DND-41 (cell line): ENCODE measurements at regions not wholly inside any gene's neighbourhood (a gene's known extent, or its start where the extent isn't known, plus 50 kb on each side); places are given as distances from the start of the nearest gene placed in this dataset.

Experiments used
- ATAC-seq: fragments of 200-7000 bp; cut with Tn5 transposase; 3 replicates; pipeline ENCODE4 v1.9.1; 2021; ENCODE audit warnings: low read depth; ENCODE audit not compliant: insufficient read depth
- DNase-seq: peaks from one replicate; pipeline ENCODE4 v3.0.0-alpha.2; 2020
- H2AFZ ChIP-seq: 2 replicates; pipeline ENCODE4 v1.6.0; 2012; ENCODE audit warnings: low read depth, low read length
- H3K27ac ChIP-seq: 2 replicates; pipeline ENCODE4 v1.5.1; 2012; ENCODE audit warnings: low read length, inconsistent platforms
- H3K27me3 ChIP-seq: fragments of 200-600 bp; sonication (generic); 2 replicates; pipeline ENCODE4 v1.6.0; 2012; ENCODE audit warnings: low read length, mild to moderate bottlenecking, inconsistent platforms; ENCODE audit not compliant: insufficient read depth, poor library complexity
- H3K36me3 ChIP-seq: 2 replicates; pipeline ENCODE4 v1.5.1; 2012; ENCODE audit warnings: low read length, inconsistent platforms; ENCODE audit not compliant: insufficient read depth
- H3K4me1 ChIP-seq: 2 replicates; pipeline ENCODE4 v1.5.1; 2012; ENCODE audit warnings: mild to moderate bottlenecking, low read length; ENCODE audit not compliant: insufficient read depth
- H3K4me2 ChIP-seq: 2 replicates; pipeline ENCODE4 v1.6.0; 2012; ENCODE audit warnings: mild to moderate bottlenecking, moderate library complexity, low read length, inconsistent platforms; ENCODE audit not compliant: insufficient read depth
- H3K4me3 ChIP-seq, 2 experiments: fragments of 200-600 bp in 1 of 2; shearing (Covaris generic) in 1 of 2; 2 replicates each; pipeline ENCODE4 v1.5.1; 2012 to 2016; ENCODE audit warnings: inconsistent platforms in 2 of 2, low read length in 2 of 2, mild to moderate bottlenecking in 2 of 2, low read depth in 1 of 2, moderate library complexity in 1 of 2
- H3K79me2 ChIP-seq: 2 replicates; pipeline ENCODE4 v1.6.0; 2012; ENCODE audit warnings: low read length, inconsistent platforms; ENCODE audit not compliant: insufficient read depth
- H3K9ac ChIP-seq: 2 replicates; pipeline ENCODE4 v1.6.0; 2012; ENCODE audit warnings: low read depth, mild to moderate bottlenecking, inconsistent platforms, low read length, moderate library complexity
- H3K9me3 ChIP-seq: 2 replicates; pipeline ENCODE4 v1.5.1; 2012; ENCODE audit warnings: low read length, moderate library complexity, mild to moderate bottlenecking, inconsistent platforms; ENCODE audit not compliant: insufficient read depth, severe bottlenecking
- H4K20me1 ChIP-seq: 2 replicates; pipeline ENCODE4 v1.6.0; 2012; ENCODE audit warnings: low read length; ENCODE audit not compliant: insufficient read depth
- EZH2 ChIP-seq: IDR thresholded peaks from 3 replicates; pipeline ENCODE4 v1.6.1; 2012; ENCODE audit warnings: borderline replicate concordance, low read depth, mild to moderate bottlenecking, moderate library complexity, low read length, inconsistent platforms; ENCODE audit not compliant: severe bottlenecking
- TF ChIP-seq, protein P1 (sequence below): IDR thresholded peaks from 2 replicates; pipeline ENCODE4 v1.5.1; 2012; ENCODE audit warnings: borderline replicate concordance, low read length, moderate library complexity, mild to moderate bottlenecking; ENCODE audit not compliant: poor library complexity, severe bottlenecking; ENCODE audit errors: extremely low read depth

DNA sequence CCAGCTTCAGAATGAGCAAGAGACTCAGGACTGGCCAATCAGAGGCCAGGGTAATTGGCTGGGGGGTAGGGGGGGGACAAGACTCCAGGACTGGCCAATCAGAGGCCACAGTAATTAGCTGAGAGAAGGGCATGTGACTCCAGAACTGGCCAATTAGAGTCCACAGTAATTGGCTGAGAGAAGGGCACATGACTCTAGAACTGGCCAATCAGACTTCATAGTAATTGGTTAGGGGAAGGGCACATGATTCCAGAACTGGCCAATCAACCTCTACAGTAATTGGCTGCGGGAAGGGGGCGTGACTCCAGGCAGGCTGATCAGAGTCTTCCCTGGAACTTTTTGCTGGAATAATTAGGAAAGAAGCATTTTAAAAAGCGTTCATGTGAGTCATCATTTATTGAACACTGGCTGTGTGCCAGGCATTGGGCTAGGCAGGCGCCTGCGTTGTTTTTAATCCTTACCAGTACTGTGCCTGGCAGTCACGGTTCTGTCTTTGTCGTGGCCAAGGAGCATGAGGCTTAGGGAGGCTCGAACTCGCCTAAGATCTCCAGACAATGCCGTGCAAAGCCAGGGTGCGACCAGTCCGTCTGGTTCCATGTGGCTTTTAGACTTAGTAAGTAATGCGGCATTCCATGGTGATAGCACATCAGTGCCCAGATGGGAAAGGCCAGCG, 508.1 kb downstream of the TBC1D22A start:
- H3K27me3 ChIP-seq, result no peaks in the 10 kb centered on the region
- no peaks in the 10 kb centered on the region for H3K36me3 ChIP-seq
- H3K4me1 ChIP-seq, result no peaks in the 10 kb centered on the region
- no peak overlapping the region for H3K4me3 ChIP-seq
- H3K27ac ChIP-seq, result no peak overlapping the region
- ATAC-seq (no peak), DNase-seq (no peak)
- no peak overlapping the region for H3K9ac ChIP-seq
- no peaks in the 10 kb centered on the region for H3K79me2 ChIP-seq
- no peaks in the 10 kb centered on the region for H4K20me1 ChIP-seq
- no peak overlapping the region for H2AFZ ChIP-seq
- TF ChIP-seq, protein P1, sequence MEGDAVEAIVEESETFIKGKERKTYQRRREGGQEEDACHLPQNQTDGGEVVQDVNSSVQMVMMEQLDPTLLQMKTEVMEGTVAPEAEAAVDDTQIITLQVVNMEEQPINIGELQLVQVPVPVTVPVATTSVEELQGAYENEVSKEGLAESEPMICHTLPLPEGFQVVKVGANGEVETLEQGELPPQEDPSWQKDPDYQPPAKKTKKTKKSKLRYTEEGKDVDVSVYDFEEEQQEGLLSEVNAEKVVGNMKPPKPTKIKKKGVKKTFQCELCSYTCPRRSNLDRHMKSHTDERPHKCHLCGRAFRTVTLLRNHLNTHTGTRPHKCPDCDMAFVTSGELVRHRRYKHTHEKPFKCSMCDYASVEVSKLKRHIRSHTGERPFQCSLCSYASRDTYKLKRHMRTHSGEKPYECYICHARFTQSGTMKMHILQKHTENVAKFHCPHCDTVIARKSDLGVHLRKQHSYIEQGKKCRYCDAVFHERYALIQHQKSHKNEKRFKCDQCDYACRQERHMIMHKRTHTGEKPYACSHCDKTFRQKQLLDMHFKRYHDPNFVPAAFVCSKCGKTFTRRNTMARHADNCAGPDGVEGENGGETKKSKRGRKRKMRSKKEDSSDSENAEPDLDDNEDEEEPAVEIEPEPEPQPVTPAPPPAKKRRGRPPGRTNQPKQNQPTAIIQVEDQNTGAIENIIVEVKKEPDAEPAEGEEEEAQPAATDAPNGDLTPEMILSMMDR, result no peak
- no peak for TF ChIP-seq EZH2
- H3K4me2 ChIP-seq, result no peak overlapping the region
- no peaks in the 10 kb centered on the region for H3K9me3 ChIP-seq

DNA sequence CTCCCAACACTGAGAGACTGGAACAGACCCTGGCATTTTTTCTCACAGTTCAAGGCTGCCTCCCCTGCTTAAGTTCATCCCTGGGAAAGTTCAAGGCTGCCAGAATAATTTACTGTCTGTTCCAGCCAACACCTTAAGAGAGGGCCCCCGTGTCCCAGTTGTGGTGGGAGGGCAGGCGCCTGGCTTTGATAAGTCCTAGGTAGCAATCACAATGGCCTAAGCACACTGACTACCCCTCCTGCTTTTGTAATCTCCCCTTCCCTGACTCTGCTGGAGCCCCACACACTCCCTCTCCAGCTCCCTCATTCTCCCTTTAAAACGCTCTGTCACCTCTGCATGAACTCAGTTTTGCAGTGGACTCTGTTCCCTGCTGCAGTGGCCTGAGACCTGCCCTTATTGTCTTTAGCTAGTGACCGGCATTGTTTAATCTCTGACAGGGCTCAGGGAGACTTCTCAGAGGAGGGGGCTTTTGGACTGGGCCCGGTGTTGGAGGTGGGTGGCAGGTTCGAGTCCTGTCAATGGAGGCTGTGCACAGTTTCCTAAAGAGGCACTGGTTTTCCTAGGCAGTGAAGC, 507.2 kb downstream of the TBC1D22A start:
- Histone ChIP-seq H2AFZ (no peak overlapping the region), H3K36me3 (no peaks in the 10 kb centered on the region), H3K27ac (no peak overlapping the region), H3K27me3 (no peaks in the 10 kb centered on the region), H4K20me1 (no peaks in the 10 kb centered on the region), H3K4me2 (no peak overlapping the region), H3K9me3 (no peaks in the 10 kb centered on the region), H3K79me2 (no peaks in the 10 kb centered on the region), H3K4me1 (no peaks in the 10 kb centered on the region), H3K9ac (no peak overlapping the region), H3K4me3 (no peak overlapping the region)
- no peak for ATAC-seq
- no peak for TF ChIP-seq EZH2
- TF ChIP-seq, protein P1, result no peak
- DNase-seq, result no peak

DNA sequence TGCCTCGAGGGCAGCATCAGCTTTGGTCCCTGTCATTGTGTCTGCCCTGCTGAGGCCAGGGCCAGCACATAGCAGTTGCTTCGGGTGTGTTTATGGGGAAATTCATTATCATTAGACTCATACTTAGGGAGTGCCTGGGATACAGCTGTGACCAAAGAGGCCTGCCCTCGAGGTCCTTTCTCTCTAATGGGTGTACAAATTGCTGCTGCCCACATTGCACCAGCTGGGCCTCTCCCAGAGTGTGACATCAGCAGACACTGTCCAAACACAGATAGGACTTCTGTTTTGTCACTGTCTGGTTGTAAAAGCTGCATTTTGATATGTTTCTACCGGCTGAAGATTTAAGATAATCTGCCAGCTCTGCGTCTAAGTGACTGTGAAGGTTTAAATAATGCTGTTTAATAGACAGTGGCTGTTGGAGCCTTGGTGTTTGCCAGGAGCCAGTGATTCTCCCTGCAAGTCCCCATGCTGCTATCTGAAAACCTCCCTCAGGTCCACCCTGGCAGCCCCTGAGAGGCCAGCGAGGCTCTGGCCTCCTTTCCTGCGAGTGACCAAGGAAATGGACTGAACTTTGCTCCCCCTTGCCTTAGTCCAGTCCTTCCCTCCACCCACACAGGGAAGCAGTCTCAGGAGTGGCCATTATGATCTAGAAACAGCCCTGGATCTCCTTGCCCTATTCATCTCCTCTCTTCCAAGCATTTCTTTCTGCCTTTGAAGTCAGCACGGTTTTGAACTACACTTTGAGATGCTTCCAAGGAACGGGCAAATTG, 505.2 kb downstream of the TBC1D22A start:
- Histone ChIP-seq H3K4me3 (no peak overlapping the region), H3K27me3 (no peaks in the 10 kb centered on the region), H3K9me3 (no peaks in the 10 kb centered on the region), H3K79me2 (no peaks in the 10 kb centered on the region), H3K36me3 (no peaks in the 10 kb centered on the region), H3K4me1 (no peaks in the 10 kb centered on the region), H3K9ac (no peak overlapping the region), H4K20me1 (no peaks in the 10 kb centered on the region), H2AFZ (no peak overlapping the region), H3K4me2 (no peak overlapping the region), H3K27ac (no peak overlapping the region)
- no peak for TF ChIP-seq EZH2
- TF ChIP-seq, protein P1, result no peak
- DNase-seq (no peak), ATAC-seq (no peak)
